T-helper 17 cell (primary cell): ENCODE measurements at regions not wholly inside any gene's neighbourhood (a gene's known extent, or its start where the extent isn't known, plus 50 kb on each side); places are given as distances from the start of the nearest gene placed in this dataset.

ENCODE experiments used
- ATAC-seq: fragments of 150-1000 bp; cut with Tn5 transposase; 2 replicates; pipeline ENCODE4 v1.10.0; 2021; ENCODE audit warnings: mild to moderate bottlenecking, moderate library complexity
- DNase-seq, 3 donors: peaks; one replicate each; pipeline versions ENCODE4 v3.0.0 to v3.0.0-alpha.2; 2020 to 2021
- H3K9me3 ChIP-seq: one replicate; pipeline ENCODE4 v1.7.0; 2013; ENCODE audit warnings: low read length, mild to moderate bottlenecking; ENCODE audit not compliant: control insufficient read depth, poor library complexity, severe bottlenecking
- H3K27ac Mint-ChIP-seq: one replicate; pipeline ENCODE4 v1.8.0; 2022; ENCODE audit warnings: mild to moderate bottlenecking, moderate library complexity, mixed read lengths
- H3K27me3 Mint-ChIP-seq: one replicate; pipeline ENCODE4 v1.8.0; 2022; ENCODE audit warnings: mixed read lengths
- H3K36me3 Mint-ChIP-seq: one replicate; pipeline ENCODE4 v1.8.0; 2022; ENCODE audit warnings: low read depth, mixed read lengths
- H3K4me1 Mint-ChIP-seq: one replicate; pipeline ENCODE4 v1.8.0; 2022; ENCODE audit warnings: mild to moderate bottlenecking, mixed read lengths
- H3K4me3 Mint-ChIP-seq: one replicate; pipeline ENCODE4 v1.8.0; 2022; ENCODE audit warnings: mild to moderate bottlenecking, moderate library complexity, mixed read lengths

DNA sequence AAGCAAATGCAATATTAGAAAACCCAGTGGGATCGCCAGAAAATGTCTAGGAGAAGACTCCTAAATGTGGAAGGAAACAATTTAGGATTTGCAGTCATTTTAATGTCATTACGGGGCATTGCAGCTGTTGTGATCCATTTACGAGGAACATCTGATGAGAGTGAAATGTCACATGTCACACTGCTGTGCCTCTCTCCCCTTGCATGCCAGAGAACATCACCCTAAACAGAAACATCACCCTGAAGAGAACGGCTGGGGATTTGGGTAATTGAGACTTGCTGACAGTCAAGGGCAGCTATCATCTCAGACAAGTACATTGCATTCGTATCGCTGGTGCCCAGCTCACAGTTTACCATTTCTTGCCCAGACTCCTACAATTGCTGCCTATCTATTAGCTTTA lies 785.7 kb upstream of the POM121L12 start:
- no peaks in the 10 kb centered on the region for H3K36me3 Mint-ChIP-seq
- ATAC-seq (no peak), DNase-seq (no peak)
- H3K27me3 Mint-ChIP-seq, result no peaks in the 10 kb centered on the region
- H3K27ac Mint-ChIP-seq, result no peak overlapping the region
- no peak overlapping the region for H3K4me3 Mint-ChIP-seq
- no peaks in the 10 kb centered on the region for H3K9me3 ChIP-seq
- no peaks in the 10 kb centered on the region for H3K4me1 Mint-ChIP-seq

DNA sequence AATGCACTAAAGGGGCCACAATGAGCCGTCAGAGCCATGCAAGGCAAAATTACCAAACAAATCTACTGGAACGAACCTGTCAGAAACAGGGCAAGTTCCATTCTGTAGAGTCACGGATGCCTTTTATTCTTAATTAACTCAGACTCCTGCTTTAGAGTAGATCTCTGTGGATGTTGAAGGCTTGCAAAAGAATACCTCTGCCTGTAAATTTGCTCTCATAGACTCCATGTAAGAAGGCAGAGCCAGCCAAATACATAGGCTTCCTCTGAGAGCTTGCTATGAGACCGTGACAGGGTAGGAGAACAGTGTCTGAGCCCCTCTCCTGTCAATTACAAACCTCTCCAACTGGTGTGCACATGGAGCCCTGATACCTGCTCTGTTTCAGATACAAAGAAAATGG lies 787.9 kb upstream of the POM121L12 start:
- H3K4me1 Mint-ChIP-seq, result no peaks in the 10 kb centered on the region
- no peak for ATAC-seq
- no peaks in the 10 kb centered on the region for H3K9me3 ChIP-seq
- no peaks in the 10 kb centered on the region for H3K36me3 Mint-ChIP-seq
- DNase-seq, result no peak
- H3K27ac Mint-ChIP-seq, result no peak overlapping the region
- H3K4me3 Mint-ChIP-seq, result no peak overlapping the region
- H3K27me3 Mint-ChIP-seq, result no peaks in the 10 kb centered on the region

DNA sequence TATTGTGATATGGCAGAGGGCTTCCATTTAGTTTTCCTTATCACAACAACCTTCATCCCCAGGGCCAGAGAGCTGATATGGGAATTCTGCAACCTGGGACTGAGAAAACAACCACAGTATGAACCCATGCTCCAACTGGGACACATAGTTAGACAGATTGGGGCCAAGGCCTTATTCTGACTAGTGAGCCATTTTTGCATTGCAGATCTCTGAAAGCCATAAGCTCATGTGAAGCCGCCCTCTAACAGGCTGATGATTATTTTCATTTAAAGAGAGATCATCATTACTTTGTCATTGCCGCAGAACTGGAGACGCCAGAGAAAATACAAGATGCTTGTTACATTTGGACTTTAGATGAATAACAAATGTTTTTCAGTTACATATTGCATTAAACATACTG lies 791.7 kb upstream of the POM121L12 start:
- H3K4me1 Mint-ChIP-seq, result no peaks in the 10 kb centered on the region
- H3K36me3 Mint-ChIP-seq, result no peaks in the 10 kb centered on the region
- DNase-seq, result no peak
- H3K27me3 Mint-ChIP-seq, result no peaks in the 10 kb centered on the region
- no peak overlapping the region for H3K4me3 Mint-ChIP-seq
- H3K9me3 ChIP-seq, result peaks cover 2% of the 10 kb centered on the region
- ATAC-seq, result no peak
- no peak overlapping the region for H3K27ac Mint-ChIP-seq

DNA sequence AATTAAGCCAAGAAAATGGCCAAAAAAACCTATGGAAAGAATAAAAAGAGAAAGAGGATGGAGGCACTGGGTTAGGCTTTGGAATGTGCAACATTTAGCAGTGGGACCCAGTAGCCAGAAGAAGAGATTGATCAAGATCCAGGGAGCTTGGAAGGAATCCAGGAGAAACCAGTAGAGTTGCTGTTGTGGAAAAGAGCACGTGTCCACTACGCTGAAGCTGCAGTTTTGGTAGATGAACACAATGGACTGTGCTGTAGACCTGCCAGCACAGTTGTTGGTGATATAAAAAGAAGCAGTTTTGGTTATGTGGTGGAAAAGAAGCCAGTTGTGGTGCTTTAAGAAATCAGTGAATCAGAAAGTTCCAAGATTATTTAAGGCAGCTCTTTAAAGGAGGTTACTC lies 802.2 kb upstream of the POM121L12 start:
- no peak overlapping the region for H3K4me3 Mint-ChIP-seq
- no peak for ATAC-seq
- H3K4me1 Mint-ChIP-seq, result no peaks in the 10 kb centered on the region
- H3K36me3 Mint-ChIP-seq, result no peaks in the 10 kb centered on the region
- H3K9me3 ChIP-seq, result no peaks in the 10 kb centered on the region
- H3K27ac Mint-ChIP-seq, result no peak overlapping the region
- no peak for DNase-seq
- H3K27me3 Mint-ChIP-seq, result no peaks in the 10 kb centered on the region

DNA sequence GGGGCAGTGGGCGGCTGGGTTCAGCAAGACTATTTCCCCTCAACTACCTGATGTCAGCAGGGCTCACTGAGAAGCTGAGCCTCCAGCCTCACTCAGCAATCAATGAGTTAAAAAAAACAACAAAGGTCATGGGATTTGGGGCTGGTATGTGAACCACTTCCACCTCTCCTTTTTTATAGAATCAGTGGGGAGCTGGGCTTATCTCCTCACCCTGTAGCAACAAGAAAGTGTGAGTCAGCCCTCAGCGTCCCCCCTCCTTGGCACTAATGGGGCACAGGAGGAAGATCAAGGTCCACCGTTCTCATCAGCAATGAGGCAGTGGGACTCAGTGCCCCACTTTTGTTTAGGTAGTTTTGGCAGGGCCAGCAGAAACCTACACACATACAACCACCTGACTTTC lies 823.5 kb upstream of the POM121L12 start:
- DNase-seq (no peak), ATAC-seq (no peak)

DNA sequence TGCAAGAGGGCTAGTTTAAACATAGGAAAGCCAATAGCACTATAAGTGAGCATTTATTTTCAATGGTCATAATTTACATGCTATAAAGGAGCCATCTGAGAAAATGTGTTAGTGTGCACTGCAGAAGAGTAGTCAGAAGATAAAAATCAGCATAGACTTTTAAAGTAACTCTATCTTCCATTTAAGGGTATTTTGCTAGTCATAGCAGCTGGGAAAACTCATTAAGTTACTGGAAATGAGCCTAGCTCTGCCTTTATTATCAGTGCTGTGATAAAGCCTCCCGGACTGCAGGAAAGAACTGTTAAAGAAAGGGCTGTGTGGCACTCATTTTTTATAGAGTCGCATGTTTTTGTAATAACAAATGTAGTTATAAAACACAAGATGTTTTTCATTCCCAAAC lies 825.8 kb upstream of the POM121L12 start:
- no peak for DNase-seq
- Mint-ChIP-seq H3K27me3 (no peaks in the 10 kb centered on the region), H3K27ac (no peak overlapping the region), H3K36me3 (no peaks in the 10 kb centered on the region), H3K4me1 (no peaks in the 10 kb centered on the region), H3K4me3 (no peak overlapping the region)
- no peak for ATAC-seq
- H3K9me3 ChIP-seq, result peaks cover 5% of the 10 kb centered on the region

More for the DNA sequence above, 823.5 kb upstream of the POM121L12 start:
- Mint-ChIP-seq H3K4me1 (no peaks in the 10 kb centered on the region), H3K27me3 (no peaks in the 10 kb centered on the region), H3K27ac (no peak overlapping the region), H3K36me3 (no peaks in the 10 kb centered on the region), H3K4me3 (no peak overlapping the region)
- H3K9me3 ChIP-seq, result peaks cover 5% of the 10 kb centered on the region

DNA sequence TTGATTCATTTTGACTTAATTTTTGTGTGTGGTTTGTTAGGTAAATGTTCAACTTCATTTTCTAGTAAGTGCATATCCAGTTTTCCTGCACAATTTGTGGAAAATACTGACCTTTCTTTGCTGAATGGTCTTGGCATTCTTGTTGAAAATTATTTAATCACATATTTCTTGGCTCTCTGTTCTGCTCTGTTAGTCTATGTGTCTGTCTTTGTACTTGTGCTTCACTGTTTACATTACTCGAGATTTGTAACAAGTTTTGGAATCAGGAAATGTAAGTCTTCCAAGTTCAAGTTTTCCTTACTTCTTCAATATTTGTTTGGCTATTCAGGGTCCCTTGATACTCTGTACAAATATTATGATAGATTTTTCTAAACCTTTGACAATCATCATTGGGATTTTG lies 838.2 kb upstream of the POM121L12 start:
- no peaks in the 10 kb centered on the region for H3K27me3 Mint-ChIP-seq
- no peak overlapping the region for H3K4me3 Mint-ChIP-seq
- H3K4me1 Mint-ChIP-seq, result no peaks in the 10 kb centered on the region

DNA sequence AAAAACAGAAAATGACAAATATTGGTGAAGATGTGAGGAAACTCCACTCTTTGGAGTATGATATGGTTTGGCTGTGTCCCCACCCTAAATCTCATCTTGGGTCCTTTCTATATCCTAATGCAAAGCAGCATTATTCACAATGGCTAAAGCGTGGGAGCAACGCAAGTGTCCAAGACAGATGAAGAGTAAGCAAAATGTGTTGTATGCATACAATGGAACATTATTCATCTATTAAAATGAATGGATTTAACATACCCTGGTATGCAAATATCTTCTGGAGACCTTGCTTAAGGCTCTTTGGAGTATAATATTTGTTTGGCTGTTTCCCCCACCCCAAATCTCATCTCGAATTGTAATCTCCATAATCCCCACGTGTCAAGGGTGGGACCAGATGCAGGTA lies 839.8 kb upstream of the POM121L12 start:
- Mint-ChIP-seq H3K4me1 (no peaks in the 10 kb centered on the region), H3K4me3 (no peak overlapping the region), H3K36me3 (no peaks in the 10 kb centered on the region), H3K27ac (no peak overlapping the region), H3K27me3 (no peaks in the 10 kb centered on the region)
- H3K9me3 ChIP-seq, result no peaks in the 10 kb centered on the region
- DNase-seq (no peak), ATAC-seq (no peak)

More for the DNA sequence above, 838.2 kb upstream of the POM121L12 start:
- no peaks in the 10 kb centered on the region for H3K36me3 Mint-ChIP-seq
- no peak for ATAC-seq
- H3K27ac Mint-ChIP-seq, result no peak overlapping the region
- no peaks in the 10 kb centered on the region for H3K9me3 ChIP-seq
- DNase-seq, result no peak

DNA sequence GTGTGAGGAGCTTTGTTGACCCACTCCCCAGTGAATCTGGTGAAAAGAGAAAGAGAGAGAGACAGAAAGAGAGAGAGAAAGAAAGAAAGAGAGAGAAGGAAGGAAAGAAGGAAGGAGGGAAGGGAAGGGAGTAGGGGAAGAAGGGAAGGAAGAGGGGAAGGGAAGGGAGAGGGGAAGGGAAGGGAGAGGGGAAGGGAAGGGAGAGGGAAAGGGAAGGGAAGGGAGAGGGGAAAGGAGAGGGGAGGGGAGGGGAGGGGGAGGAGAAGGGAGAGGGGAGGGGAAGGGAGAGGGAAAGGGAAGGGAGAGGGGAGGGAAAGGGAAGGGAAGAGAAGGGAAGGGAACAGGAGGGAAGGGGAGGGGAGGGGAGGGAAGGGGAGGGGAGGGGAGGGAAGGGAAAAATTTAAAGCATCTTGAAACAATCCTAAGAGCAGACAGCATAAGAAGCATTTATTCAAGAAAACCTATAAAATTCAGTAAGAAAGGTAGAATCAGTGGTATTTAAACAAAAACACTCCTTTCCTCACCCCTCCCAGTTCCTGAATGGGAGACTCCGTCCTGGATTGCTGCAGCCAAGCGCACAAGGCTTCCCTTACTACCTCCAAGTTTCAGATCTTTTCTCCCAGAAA lies 846.2 kb upstream of the POM121L12 start:
- no peaks in the 10 kb centered on the region for H3K4me1 Mint-ChIP-seq
- no peak overlapping the region for H3K4me3 Mint-ChIP-seq
- DNase-seq (no peak), ATAC-seq (no peak)
- H3K27ac Mint-ChIP-seq, result no peak overlapping the region
- H3K36me3 Mint-ChIP-seq, result no peaks in the 10 kb centered on the region
- H3K27me3 Mint-ChIP-seq, result no peaks in the 10 kb centered on the region
- H3K9me3 ChIP-seq, result no peaks in the 10 kb centered on the region

DNA sequence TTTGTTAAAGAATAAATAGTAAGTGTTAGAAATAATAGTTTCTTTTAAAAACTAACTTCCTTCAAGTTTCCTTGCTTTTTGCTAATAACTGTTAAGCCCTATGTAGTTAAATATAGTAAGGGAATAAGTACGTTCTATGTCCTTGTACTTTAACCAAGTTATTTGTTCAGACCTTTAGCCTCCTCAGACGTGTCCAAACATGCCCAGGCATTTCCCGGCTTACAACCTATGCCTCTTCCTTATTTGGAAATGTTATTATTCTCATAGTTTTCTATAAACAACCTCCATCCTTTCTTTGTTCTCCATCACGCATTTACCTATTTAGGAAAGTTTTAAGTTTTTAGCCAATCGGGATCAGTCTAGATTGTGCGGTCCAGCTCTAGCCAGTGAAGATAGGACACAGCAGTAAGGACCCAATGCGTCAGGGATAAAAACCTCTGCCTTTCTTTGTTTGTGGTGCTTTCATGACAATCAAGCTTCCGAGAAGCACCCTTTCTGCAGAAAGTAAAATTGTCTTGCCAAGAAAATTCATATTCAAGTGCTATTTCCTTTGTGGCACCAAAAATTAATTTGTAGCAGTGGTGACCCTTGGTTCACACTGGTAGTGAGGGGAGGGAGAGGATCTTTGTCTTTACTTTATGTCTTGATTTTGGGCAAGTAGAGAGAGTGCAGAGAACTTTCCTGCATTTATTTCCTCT lies 851.3 kb upstream of the POM121L12 start:
- no peaks in the 10 kb centered on the region for H3K36me3 Mint-ChIP-seq
- no peak overlapping the region for H3K4me3 Mint-ChIP-seq
- H3K27me3 Mint-ChIP-seq, result no peaks in the 10 kb centered on the region
- no peaks in the 10 kb centered on the region for H3K4me1 Mint-ChIP-seq
- ATAC-seq, result no peak
- H3K9me3 ChIP-seq, result no peaks in the 10 kb centered on the region
- DNase-seq, result no peak
- no peak overlapping the region for H3K27ac Mint-ChIP-seq

DNA sequence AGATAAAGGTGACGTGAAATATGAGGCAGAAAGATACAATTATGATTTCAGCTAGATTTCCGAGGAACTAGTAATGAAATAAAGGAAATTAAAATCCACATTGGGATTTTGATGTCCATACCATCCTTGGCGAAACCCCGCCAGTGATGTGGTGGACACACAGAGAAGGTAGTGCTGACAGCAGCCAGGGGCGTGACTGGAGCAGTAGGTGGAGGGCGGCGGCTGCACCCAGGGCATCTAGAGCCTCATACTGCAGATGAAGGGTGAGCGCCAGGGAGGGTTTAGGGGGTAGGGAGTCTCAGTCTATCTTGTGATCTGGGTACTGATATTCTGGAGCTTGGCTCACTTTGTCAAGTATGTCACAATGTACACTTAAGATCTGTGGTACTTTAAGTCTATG lies 855.5 kb upstream of the POM121L12 start:
- no peak for ATAC-seq
- Mint-ChIP-seq H3K27ac (no peak overlapping the region), H3K4me3 (no peak overlapping the region), H3K27me3 (no peaks in the 10 kb centered on the region), H3K4me1 (no peaks in the 10 kb centered on the region), H3K36me3 (no peaks in the 10 kb centered on the region)
- no peaks in the 10 kb centered on the region for H3K9me3 ChIP-seq
- DNase-seq, result no peak

DNA sequence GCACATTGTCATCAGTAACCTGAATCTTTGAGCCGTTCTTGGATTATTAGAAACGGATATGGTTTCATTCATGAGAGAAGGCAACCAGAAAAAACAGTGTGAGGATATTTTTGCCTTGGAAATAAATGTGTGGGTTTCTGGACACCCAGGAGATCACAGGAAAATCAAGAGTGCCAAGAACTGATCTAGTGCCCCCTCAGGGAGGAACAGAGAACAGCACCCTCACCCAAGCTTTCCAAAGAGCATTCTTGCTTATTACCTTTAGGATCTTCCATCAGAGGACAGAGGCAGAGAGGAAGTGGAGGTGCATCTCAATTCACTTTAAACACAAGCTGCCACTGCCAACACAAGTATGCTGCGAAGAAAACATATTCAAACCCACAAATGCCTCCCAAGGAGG lies 851.5 kb upstream of the COBL start:
- H3K27ac Mint-ChIP-seq, result no peak overlapping the region
- H3K27me3 Mint-ChIP-seq, result no peaks in the 10 kb centered on the region
- no peaks in the 10 kb centered on the region for H3K9me3 ChIP-seq
- H3K36me3 Mint-ChIP-seq, result no peaks in the 10 kb centered on the region
- ATAC-seq, result no peak
- DNase-seq, result no peak
- H3K4me3 Mint-ChIP-seq, result no peak overlapping the region
- H3K4me1 Mint-ChIP-seq, result no peaks in the 10 kb centered on the region

DNA sequence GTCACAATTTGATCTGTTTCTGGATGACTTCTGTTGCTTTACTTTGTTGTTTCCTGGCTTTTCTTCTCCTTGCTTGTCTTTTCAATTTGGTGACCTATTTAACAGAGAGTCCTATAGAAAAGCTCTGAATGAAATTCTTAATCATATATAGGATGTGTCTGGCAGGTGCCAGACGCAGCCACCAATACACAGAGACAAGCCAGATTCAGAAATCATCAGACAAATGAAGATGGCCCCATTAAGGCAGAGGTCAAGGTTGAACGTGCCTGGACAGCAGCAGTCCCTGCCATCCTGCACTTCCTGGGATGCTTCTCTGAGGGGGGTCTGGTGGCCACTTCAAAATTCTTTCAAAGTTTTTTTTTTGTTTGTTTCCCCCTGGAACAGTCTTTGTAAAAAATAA lies 846.7 kb upstream of the COBL start:
- Mint-ChIP-seq H3K27ac (no peak overlapping the region), H3K27me3 (no peaks in the 10 kb centered on the region), H3K4me3 (no peak overlapping the region), H3K4me1 (no peaks in the 10 kb centered on the region), H3K36me3 (no peaks in the 10 kb centered on the region)
- no peak for DNase-seq
- ATAC-seq, result no peak
- no peaks in the 10 kb centered on the region for H3K9me3 ChIP-seq

DNA sequence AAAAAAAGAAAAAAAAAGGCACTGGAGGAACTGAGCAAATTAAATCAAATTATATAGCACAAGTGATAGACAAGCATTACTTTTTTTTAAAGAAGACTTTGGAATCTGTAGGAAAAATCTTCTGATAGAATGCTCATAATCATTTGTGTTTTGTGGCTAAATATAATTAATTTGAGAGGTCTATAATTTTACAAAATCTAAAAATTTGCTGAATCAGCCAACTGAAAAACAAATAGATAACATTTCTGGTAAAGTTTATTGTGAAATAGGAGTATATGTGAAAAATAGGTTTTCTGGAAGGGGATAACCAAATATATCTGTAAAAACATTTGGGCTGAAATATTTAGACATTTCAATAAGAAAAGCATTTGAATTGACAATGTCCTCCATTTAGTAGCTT lies 844.9 kb upstream of the COBL start:
- H3K4me3 Mint-ChIP-seq, result no peak overlapping the region
- no peaks in the 10 kb centered on the region for H3K27me3 Mint-ChIP-seq
- DNase-seq (no peak), ATAC-seq (no peak)
- no peak overlapping the region for H3K27ac Mint-ChIP-seq
- H3K9me3 ChIP-seq, result no peaks in the 10 kb centered on the region
- H3K4me1 Mint-ChIP-seq, result no peaks in the 10 kb centered on the region
- no peaks in the 10 kb centered on the region for H3K36me3 Mint-ChIP-seq
